Lower leg skin (tissue), 3 donors: ENCODE measurements at regions not wholly inside any gene's neighbourhood (a gene's known extent, or its start where the extent isn't known, plus 50 kb on each side); places are given as distances from the start of the nearest gene placed in this dataset.

Source experiments
- POLR2A ChIP-seq, 2 donors: fragments of 450-650 bp; IDR thresholded peaks; one replicate each; pipeline ENCODE4 v1.6.1; 2016 to 2017; ENCODE audit warnings: antibody characterized with exemption in 2 of 2, mild to moderate bottlenecking in 1 of 2, moderate library complexity in 1 of 2
- TF ChIP-seq, protein P1 (sequence below), 3 donors: fragments of 450-650 bp; IDR thresholded peaks; one replicate each; pipeline ENCODE4 v1.5.1; 2016; ENCODE audit warnings: antibody characterized with exemption in 3 of 3, mild to moderate bottlenecking in 3 of 3, moderate library complexity in 2 of 3

DNA sequence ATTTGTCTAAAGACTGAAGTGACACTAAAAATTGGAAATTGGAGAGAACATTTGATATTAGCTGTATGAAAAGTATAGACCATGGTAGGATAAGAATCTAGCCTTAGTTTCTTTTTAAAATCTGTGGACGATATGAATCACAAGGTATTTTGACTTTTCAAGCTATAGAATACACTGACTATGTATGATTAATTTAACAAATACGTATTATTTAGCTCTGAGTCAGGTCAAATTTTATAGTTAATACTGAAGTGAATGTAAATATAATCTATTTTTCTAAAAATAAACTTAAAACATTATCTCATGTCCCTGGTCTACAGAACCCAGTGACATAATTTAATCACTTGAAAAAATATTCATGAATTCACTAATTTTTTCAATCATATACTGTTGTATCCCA lies 795.6 kb upstream of the SLITRK1 start:
- TF ChIP-seq POLR2A (IDR thresholded peaks at IDR 0.05), result no peak
- TF ChIP-seq, protein P1, sequence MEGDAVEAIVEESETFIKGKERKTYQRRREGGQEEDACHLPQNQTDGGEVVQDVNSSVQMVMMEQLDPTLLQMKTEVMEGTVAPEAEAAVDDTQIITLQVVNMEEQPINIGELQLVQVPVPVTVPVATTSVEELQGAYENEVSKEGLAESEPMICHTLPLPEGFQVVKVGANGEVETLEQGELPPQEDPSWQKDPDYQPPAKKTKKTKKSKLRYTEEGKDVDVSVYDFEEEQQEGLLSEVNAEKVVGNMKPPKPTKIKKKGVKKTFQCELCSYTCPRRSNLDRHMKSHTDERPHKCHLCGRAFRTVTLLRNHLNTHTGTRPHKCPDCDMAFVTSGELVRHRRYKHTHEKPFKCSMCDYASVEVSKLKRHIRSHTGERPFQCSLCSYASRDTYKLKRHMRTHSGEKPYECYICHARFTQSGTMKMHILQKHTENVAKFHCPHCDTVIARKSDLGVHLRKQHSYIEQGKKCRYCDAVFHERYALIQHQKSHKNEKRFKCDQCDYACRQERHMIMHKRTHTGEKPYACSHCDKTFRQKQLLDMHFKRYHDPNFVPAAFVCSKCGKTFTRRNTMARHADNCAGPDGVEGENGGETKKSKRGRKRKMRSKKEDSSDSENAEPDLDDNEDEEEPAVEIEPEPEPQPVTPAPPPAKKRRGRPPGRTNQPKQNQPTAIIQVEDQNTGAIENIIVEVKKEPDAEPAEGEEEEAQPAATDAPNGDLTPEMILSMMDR (IDR thresholded peaks at IDR 0.05), result no peak
